Natural killer cell treated with Interleukin-12 subunit alpha and Interleukin-12 subunit beta and Interleukin-15 and Interleukin-18, amount 100 ng/mL, for 72 hours (primary cell): ENCODE measurements at regions not wholly inside any gene's neighbourhood (a gene's known extent, or its start where the extent isn't known, plus 50 kb on each side); places are given as distances from the start of the nearest gene placed in this dataset.

ENCODE experiments used
- ATAC-seq, 2 donors: fragments of 150-1000 bp; cut with Tn5 transposase in 1 of 2; sonication (Bioruptor Pico), chemical (Tn5 transposase) in 1 of 2; 2 replicates each; pipeline ENCODE4 v1.10.0; 2021
- DNase-seq: peaks from one replicate; pipeline ENCODE4 v3.0.0; 2022; ENCODE audit warnings: low spot score
- H3K27ac Mint-ChIP-seq, 2 donors: 1 replicate in 1 of 2; 2 replicates in 1 of 2; pipeline ENCODE4 v1.8.0; 2022; ENCODE audit warnings: mixed read lengths in 2 of 2, mild to moderate bottlenecking in 1 of 2, moderate library complexity in 1 of 2
- H3K27me3 Mint-ChIP-seq, 2 donors: 1 replicate in 1 of 2; 2 replicates in 1 of 2; pipeline ENCODE4 v1.8.0; 2022; ENCODE audit warnings: mixed read lengths in 2 of 2
- H3K36me3 Mint-ChIP-seq: one replicate; pipeline ENCODE4 v1.8.0; 2022; ENCODE audit warnings: mixed read lengths
- H3K4me1 Mint-ChIP-seq, 2 donors: 1 replicate in 1 of 2; 2 replicates in 1 of 2; pipeline ENCODE4 v1.8.0; 2022; ENCODE audit warnings: low read depth in 2 of 2, mixed read lengths in 2 of 2, mild to moderate bottlenecking in 1 of 2
- H3K4me3 Mint-ChIP-seq: one replicate; pipeline ENCODE4 v1.8.0; 2022; ENCODE audit warnings: mixed read lengths
- H3K9me3 Mint-ChIP-seq: 2 replicates; pipeline ENCODE4 v1.8.0; 2022; ENCODE audit warnings: mixed read lengths

GRCh38 chr22:44615146-44615545 lies 86.9 kb upstream of the PRR5 start:
- H3K36me3 Mint-ChIP-seq = peaks cover 7% of the 10 kb centered on the region
- DNase-seq (no peak), ATAC-seq (no peak)
- no peak overlapping the region for H3K27ac Mint-ChIP-seq
- H3K27me3 Mint-ChIP-seq = no peaks in the 10 kb centered on the region
- no peak overlapping the region for H3K4me3 Mint-ChIP-seq
- H3K9me3 Mint-ChIP-seq = no peaks in the 10 kb centered on the region
- no peaks in the 10 kb centered on the region for H3K4me1 Mint-ChIP-seq

DNA sequence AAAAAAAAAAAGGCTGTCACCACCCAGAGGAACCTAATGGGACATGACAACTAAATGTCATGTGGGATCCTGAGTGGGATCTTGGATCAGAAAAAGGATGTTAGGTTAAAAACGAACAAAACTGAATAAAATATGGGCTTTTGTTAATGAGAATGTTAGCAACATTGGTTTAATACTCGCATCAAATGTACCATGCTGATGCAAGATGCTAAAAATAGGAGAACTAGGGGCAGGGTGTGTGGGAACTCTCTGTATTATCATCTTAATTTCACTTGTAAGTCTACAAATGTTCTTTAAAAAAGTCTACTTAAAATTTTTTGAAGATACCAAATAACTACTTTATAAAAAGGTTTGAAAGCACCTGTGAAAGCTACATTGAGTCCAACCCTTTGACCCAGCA lies 88.8 kb upstream of the PRR5 start:
- no peaks in the 10 kb centered on the region for H3K4me1 Mint-ChIP-seq
- H3K4me3 Mint-ChIP-seq = no peak overlapping the region
- H3K27ac Mint-ChIP-seq = no peak overlapping the region
- H3K27me3 Mint-ChIP-seq = no peaks in the 10 kb centered on the region
- peaks cover 7% of the 10 kb centered on the region for H3K36me3 Mint-ChIP-seq
- no peak for ATAC-seq
- no peaks in the 10 kb centered on the region for H3K9me3 Mint-ChIP-seq
- no peak for DNase-seq

GRCh38 chr22:44611880-44612496 lies 90.0 kb upstream of the PRR5 start:
- ATAC-seq = no peak
- H3K36me3 Mint-ChIP-seq = peaks cover 7% of the 10 kb centered on the region
- H3K27me3 Mint-ChIP-seq = peaks cover 3 to 4% of the 10 kb centered on the region in 2 donors
- H3K9me3 Mint-ChIP-seq = no peaks in the 10 kb centered on the region
- no peaks in the 10 kb centered on the region for H3K4me1 Mint-ChIP-seq
- DNase-seq = no peak
- H3K27ac Mint-ChIP-seq = no peak overlapping the region
- H3K4me3 Mint-ChIP-seq = no peak overlapping the region

- DNase-seq = no peak
- peaks cover 11 to 16% of the 10 kb centered on the region in 2 donors for H3K27me3 Mint-ChIP-seq
- no peak overlapping the region for H3K27ac Mint-ChIP-seq
- peaks cover 7% of the 10 kb centered on the region for H3K36me3 Mint-ChIP-seq
- H3K9me3 Mint-ChIP-seq = no peaks in the 10 kb centered on the region
- H3K4me1 Mint-ChIP-seq = peaks cover under 1 to 10% of the 10 kb centered on the region in 2 donors
- no peak overlapping the region for H3K4me3 Mint-ChIP-seq
- no peak for ATAC-seq
These were observed 91.9 kb upstream of the PRR5 start for GRCh38 chr22:44610071-44610470.

DNA sequence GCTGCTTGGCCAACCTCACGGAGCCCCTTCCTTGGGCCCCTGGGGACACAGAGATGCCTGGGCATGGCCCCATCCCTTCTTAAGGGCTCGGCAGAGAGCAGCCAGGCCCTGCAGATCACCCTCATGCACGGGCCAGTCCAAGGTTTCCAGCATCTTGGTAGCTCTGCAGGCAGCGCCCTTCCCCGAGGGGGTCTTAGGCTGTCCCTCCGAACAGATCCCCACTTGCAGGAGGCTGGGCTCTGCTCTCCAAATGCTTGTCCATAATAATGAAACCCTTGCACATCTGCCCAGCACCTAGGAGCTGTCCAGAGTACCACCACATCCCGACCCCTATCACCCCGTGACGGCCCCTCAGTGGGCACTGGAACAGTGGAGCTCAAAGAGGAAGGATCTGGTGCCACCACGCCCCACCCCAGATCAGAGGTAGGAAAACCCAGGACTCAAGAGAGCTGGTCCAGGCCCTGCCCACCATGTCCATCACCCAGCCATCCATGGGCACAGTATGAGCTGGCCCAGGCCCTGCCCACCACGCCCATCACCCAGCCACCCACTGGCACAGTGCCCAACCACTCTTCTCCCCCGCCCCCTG lies 92.5 kb upstream of the PRR5 start:
- peak in 1 of 2 donors; percentile 25 for ATAC-seq
- H3K4me3 Mint-ChIP-seq = no peak overlapping the region

DNA sequence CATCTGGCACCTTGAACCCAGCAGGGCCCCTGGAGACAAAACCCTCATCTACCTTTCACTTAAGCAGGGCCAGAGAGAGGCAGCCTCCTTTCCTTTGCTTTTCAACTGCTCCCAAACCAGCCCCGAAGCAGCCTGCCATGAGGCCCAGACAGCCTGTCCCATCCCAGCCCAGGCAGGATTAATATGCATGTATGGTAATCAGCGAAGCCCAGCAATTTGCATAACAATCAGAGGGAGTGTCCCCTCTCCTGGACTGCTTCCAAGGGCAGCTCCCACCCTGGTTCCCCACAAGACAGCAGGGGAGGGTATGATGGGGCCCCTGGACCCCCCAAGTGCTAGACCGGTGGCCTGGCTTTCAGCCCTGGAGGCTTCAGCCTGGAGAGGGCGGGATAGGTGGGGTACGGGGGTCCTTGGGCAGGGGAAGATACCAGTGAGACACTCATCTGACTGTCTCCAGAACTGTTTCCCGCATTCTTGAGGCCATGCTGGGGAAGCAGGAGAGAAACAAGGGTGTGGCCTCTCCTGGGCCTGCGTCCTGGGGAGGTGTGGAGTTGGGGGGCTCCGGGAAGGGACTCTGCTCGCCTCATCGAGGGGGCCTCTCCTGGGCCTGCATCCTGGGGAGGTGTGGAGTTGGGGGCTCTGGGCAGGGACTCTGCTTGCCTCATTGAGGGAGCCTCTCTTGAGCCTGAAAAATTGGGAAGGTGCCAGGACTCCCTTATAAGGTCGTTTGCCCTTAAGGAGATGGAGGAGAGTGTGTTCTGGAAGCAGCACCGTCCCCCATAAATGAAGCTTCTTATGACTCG lies 93.2 kb upstream of the PRR5 start:
- Mint-ChIP-seq H3K4me3 (no peak overlapping the region), H3K27ac (no peak overlapping the region), H3K9me3 (no peaks in the 10 kb centered on the region), H3K36me3 (peaks cover 7% of the 10 kb centered on the region), H3K4me1 (peaks cover 12 to 21% of the 10 kb centered on the region in 2 donors), H3K27me3 (peaks cover 20 to 23% of the 10 kb centered on the region in 2 donors)
- ATAC-seq = no peak
- no peak for DNase-seq

More for the DNA sequence above, 92.5 kb upstream of the PRR5 start:
- Mint-ChIP-seq H3K27me3 (peaks cover 17 to 20% of the 10 kb centered on the region in 2 donors), H3K9me3 (no peaks in the 10 kb centered on the region), H3K36me3 (peaks cover 7% of the 10 kb centered on the region), H3K4me1 (peaks cover 6 to 16% of the 10 kb centered on the region in 2 donors), H3K27ac (no peak overlapping the region)
- no peak for DNase-seq

DNA sequence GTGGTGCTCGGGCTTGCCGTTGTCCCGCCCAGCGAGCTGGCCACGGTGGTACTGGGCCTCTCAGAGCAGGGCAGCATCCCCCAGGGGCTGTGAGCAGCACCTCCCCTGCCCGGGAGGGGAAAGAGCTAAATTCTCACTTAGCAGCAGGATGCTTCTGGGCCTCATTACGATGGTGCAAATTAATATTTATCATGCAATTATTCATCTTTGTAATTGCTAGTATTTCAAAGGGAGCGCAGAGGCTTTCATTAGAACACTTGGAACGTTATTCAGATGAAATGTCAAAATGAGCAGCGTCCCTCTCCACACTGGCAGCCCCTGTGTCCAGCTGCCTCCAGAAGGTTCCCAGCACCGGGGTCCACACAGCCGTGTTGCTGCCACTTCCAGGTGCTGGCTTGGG lies 95.9 kb upstream of the PRR5 start:
- peaks cover 18 to 27% of the 10 kb centered on the region in 2 donors for H3K4me1 Mint-ChIP-seq
- H3K27ac Mint-ChIP-seq = no peak overlapping the region
- no peaks in the 10 kb centered on the region for H3K9me3 Mint-ChIP-seq
- no peak overlapping the region for H3K4me3 Mint-ChIP-seq
- H3K27me3 Mint-ChIP-seq = peaks cover 20 to 26% of the 10 kb centered on the region in 2 donors
- H3K36me3 Mint-ChIP-seq = peaks cover 3% of the 10 kb centered on the region
- ATAC-seq = no peak
- no peak for DNase-seq

- ATAC-seq (no peak), DNase-seq (no peak)
- Mint-ChIP-seq H3K9me3 (no peaks in the 10 kb centered on the region), H3K4me1 (peaks cover 18 to 30% of the 10 kb centered on the region in 2 donors), H3K4me3 (no peak overlapping the region), H3K27ac (no peak overlapping the region), H3K36me3 (no peaks in the 10 kb centered on the region), H3K27me3 (peaks cover 20 to 26% of the 10 kb centered on the region in 2 donors)
These were observed 96.5 kb upstream of the PRR5 start for GRCh38 chr22:44605486-44605885.

DNA sequence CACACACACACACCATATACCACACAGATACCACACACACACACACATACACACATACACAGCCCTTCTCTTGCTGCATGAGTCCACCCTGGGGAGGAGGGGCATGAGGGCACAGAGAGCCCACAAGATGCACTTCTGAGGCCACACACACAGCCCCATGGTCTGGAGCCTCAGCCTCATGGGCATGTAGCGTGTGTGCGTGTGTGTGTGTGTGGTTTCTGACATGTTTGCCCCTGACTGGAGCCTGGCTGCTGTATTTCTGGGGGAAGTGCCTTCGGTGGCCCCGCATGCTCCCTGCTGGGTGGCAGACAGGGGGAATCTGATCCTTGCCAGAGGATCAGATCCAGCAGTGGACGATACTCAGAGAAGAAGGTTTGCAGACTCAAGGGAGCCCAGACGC lies 97.0 kb upstream of the PRR5 start:
- H3K36me3 Mint-ChIP-seq = no peaks in the 10 kb centered on the region

GRCh38 chr22:44604455-44604854 lies 97.5 kb upstream of the PRR5 start:
- peaks cover 20 to 28% of the 10 kb centered on the region in 2 donors for H3K27me3 Mint-ChIP-seq
- H3K4me3 Mint-ChIP-seq = peak overlapping the region; percentile 26
- peak overlapping the region in 1 of 2 donors; percentile 4 for H3K27ac Mint-ChIP-seq
- no peaks in the 10 kb centered on the region for H3K9me3 Mint-ChIP-seq
- ATAC-seq = peak; percentile 7 to 57
- H3K4me1 Mint-ChIP-seq = peaks cover 18 to 33% of the 10 kb centered on the region in 2 donors
- H3K36me3 Mint-ChIP-seq = no peaks in the 10 kb centered on the region
- DNase-seq = no peak

More for the DNA sequence above, 97.0 kb upstream of the PRR5 start:
- peak overlapping the region; percentile 26 for H3K4me3 Mint-ChIP-seq
- H3K27ac Mint-ChIP-seq = peak overlapping the region in 1 of 2 donors; percentile 4
- no peaks in the 10 kb centered on the region for H3K9me3 Mint-ChIP-seq
- DNase-seq = no peak
- no peak for ATAC-seq
- H3K27me3 Mint-ChIP-seq = peaks cover 20 to 28% of the 10 kb centered on the region in 2 donors
- peaks cover 18 to 33% of the 10 kb centered on the region in 2 donors for H3K4me1 Mint-ChIP-seq

DNA sequence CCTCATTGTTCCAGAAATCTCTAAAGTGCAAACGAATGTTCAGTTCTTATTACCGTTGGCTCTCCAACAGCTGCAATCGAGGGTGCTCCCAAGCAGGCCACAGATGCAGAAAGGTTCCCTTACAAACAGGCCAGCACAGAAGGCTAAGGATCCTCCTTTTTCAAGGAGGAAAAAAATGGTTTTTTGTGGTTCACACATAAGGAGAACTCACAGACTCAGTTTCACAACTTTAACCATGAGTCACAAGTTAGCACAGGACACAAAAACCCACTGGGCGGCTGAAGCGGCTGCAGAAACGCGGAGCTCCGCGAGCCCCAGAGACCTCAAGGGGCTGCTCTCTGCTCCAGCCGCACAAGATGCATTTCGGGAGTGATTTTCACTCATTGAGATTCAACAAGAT lies 98.2 kb upstream of the PRR5 start:
- Mint-ChIP-seq H3K4me1 (peaks cover 18 to 33% of the 10 kb centered on the region in 2 donors), H3K27ac (no peak overlapping the region), H3K36me3 (no peaks in the 10 kb centered on the region), H3K9me3 (no peaks in the 10 kb centered on the region), H3K27me3 (peaks cover 22 to 29% of the 10 kb centered on the region in 2 donors), H3K4me3 (no peak overlapping the region)
- peak; percentile 40 to 82 for ATAC-seq
- DNase-seq = no peak

DNA sequence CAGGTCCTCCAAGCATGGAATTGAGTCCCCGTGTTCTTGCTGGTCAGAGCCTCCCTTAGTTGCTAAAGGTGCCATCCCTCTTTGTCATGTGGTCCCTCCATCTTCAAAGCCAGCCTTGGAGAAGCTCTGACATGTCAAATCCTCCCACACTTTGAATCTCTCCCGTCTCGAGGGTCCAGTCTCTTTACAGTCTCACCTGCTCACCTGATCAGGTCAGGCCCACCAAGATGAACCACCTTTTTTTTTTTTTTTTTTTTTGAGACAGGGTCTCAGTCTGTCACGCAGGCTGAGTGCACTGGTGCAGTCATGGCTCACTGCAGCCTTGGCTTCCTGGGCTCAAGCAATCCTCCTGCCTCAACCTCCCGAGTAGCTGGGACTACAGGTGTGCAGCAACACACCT lies 100.3 kb upstream of the PRR5 start:
- Mint-ChIP-seq H3K9me3 (no peaks in the 10 kb centered on the region), H3K4me1 (peaks cover 18 to 36% of the 10 kb centered on the region in 2 donors), H3K27ac (no peak overlapping the region), H3K4me3 (no peak overlapping the region), H3K27me3 (peaks cover 22 to 25% of the 10 kb centered on the region in 2 donors), H3K36me3 (no peaks in the 10 kb centered on the region)
- ATAC-seq (no peak), DNase-seq (no peak)

DNA sequence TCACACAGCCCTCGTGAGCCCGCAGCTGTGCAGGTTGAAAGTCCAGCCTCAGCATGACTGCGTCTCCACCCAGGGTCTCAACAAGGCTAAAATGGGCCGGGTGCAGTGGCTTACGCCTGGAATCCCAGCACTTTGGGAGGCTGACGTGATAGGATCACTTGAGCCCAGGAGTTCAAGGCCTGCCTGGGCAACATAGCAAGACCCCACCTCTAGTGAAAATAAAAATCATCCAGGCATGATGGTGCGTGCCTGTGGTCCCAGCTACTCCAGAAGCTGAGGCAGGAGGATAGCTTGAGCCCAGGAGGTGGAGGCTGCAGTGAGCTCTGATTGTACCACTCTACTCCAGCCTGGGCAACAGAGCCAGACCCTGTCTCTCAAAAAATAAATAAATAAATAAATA lies 100.8 kb upstream of the PRR5 start:
- H3K27me3 Mint-ChIP-seq = peaks cover 19 to 24% of the 10 kb centered on the region in 2 donors
- H3K27ac Mint-ChIP-seq = no peak overlapping the region
- DNase-seq (no peak), ATAC-seq (no peak)
- no peaks in the 10 kb centered on the region for H3K36me3 Mint-ChIP-seq
- H3K9me3 Mint-ChIP-seq = no peaks in the 10 kb centered on the region
- no peak overlapping the region for H3K4me3 Mint-ChIP-seq
- peaks cover 18 to 36% of the 10 kb centered on the region in 2 donors for H3K4me1 Mint-ChIP-seq

- H3K4me1 Mint-ChIP-seq = peaks cover 18 to 29% of the 10 kb centered on the region in 2 donors
- DNase-seq (no peak), ATAC-seq (no peak)
- no peak overlapping the region for H3K27ac Mint-ChIP-seq
- no peaks in the 10 kb centered on the region for H3K36me3 Mint-ChIP-seq
- H3K4me3 Mint-ChIP-seq = no peak overlapping the region
- no peaks in the 10 kb centered on the region for H3K9me3 Mint-ChIP-seq
- H3K27me3 Mint-ChIP-seq = peaks cover 18 to 19% of the 10 kb centered on the region in 2 donors
These were observed 101.7 kb upstream of the PRR5 start for GRCh38 chr22:44600207-44600785.
